IMR-90 (cell line): ENCODE measurements at regions not wholly inside any gene's neighbourhood (a gene's known extent, or its start where the extent isn't known, plus 50 kb on each side); places are given as distances from the start of the nearest gene placed in this dataset.
A peak's percentile ranks its signal among the peaks of the same experiment; 100 is the strongest.

Experiments
- ATAC-seq: fragments of 200-7000 bp; cut with Tn5 transposase; 2 replicates; pipeline ENCODE4 v1.9.1; 2020; ENCODE audit warnings: low read depth, mild to moderate bottlenecking, moderate library complexity
- BruUV-seq: library from RNA; stranded (reverse); fragments of 400-500 nt; replicated peaks from 2 replicates; lab custom pipeline; 2021; lab: Mats Ljungman, UMichigan
- CTCF ChIA-PET: fragments of 300-600 bp; formaldehyde crosslinking; extraction: SDS; loops from one replicate; lab custom pipeline; 2021; ENCODE audit warnings: antibody characterized with exemption; lab: Yijun Ruan, JAX
- POLR2A ChIA-PET: fragments of 300-600 bp; sonication (Branson Sonifier 250); formaldehyde crosslinking; loops from one replicate; lab custom pipeline; 2022; ENCODE audit warnings: antibody characterized with exemption; ENCODE audit not compliant: unreplicated experiment; lab: Charles Lee
- DNase-seq: peaks from one replicate; pipeline ENCODE4 v3.0.0; 2013
- H2AFZ ChIP-seq: replicated peaks from 2 replicates; pipeline ENCODE3; 2013; ENCODE audit warnings: low read length, mild to moderate bottlenecking; ENCODE audit not compliant: poor library complexity
- H2AK5ac ChIP-seq: 2 replicates; pipeline ENCODE4 v1.6.1; 2013; ENCODE audit warnings: low read depth, low read length, inconsistent platforms
- H2AK9ac ChIP-seq: replicated peaks from 2 replicates; pipeline ENCODE3; 2013; ENCODE audit warnings: mild to moderate bottlenecking, low read depth, low read length, moderate library complexity; ENCODE audit not compliant: poor library complexity
- H2BK120ac ChIP-seq: 2 replicates; pipeline ENCODE4 v1.6.1; 2013; ENCODE audit warnings: low read depth, low read length, inconsistent platforms
- H2BK15ac ChIP-seq: 3 replicates; pipeline ENCODE4 v1.6.1; 2013; ENCODE audit warnings: low read depth, low read length, inconsistent platforms
- H2BK20ac ChIP-seq: 2 replicates; pipeline ENCODE4 v1.6.1; 2013; ENCODE audit warnings: low read depth, mild to moderate bottlenecking, inconsistent platforms, low read length, moderate library complexity
- H2BK5ac ChIP-seq: 2 replicates; pipeline ENCODE4 v1.6.1; 2013; ENCODE audit warnings: mild to moderate bottlenecking, low read depth, low read length, inconsistent platforms; ENCODE audit not compliant: poor library complexity, severe bottlenecking
- H3K14ac ChIP-seq: replicated peaks from 2 replicates; pipeline ENCODE4 v1.6.1; 2013; ENCODE audit warnings: low read depth, low read length, inconsistent platforms
- H3K18ac ChIP-seq: 2 replicates; pipeline ENCODE4 v1.6.1; 2013; ENCODE audit warnings: low read depth, low read length, control low read depth
- H3K23ac ChIP-seq: 2 replicates; pipeline ENCODE4 v1.6.1; 2013; ENCODE audit warnings: low read depth, low read length, inconsistent platforms
- H3K27ac ChIP-seq: 2 replicates; pipeline ENCODE4 v1.5.1; 2013; ENCODE audit warnings: mild to moderate bottlenecking, control low read depth, low read length; ENCODE audit not compliant: insufficient read depth
- H3K27me3 ChIP-seq: 2 replicates; pipeline ENCODE4 v1.6.1; 2013; ENCODE audit warnings: low read length; ENCODE audit not compliant: control insufficient read depth, insufficient read depth
- H3K36me3 ChIP-seq: 2 replicates; pipeline ENCODE4 v1.6.1; 2013; ENCODE audit warnings: low read length, mixed read lengths; ENCODE audit not compliant: control insufficient read depth, insufficient read depth
- H3K4ac ChIP-seq: 2 replicates; pipeline ENCODE4 v1.6.1; 2013; ENCODE audit warnings: low read depth, low read length, inconsistent platforms
- H3K4me1 ChIP-seq: 2 replicates; pipeline ENCODE4 v1.6.1; 2013; ENCODE audit warnings: low read length, mixed read lengths; ENCODE audit not compliant: control insufficient read depth, insufficient read depth
- H3K4me2 ChIP-seq: 2 replicates; pipeline ENCODE4 v1.6.1; 2013; ENCODE audit warnings: low read depth, mild to moderate bottlenecking, control low read depth, low read length, moderate library complexity
- H3K4me3 ChIP-seq: 2 replicates; pipeline ENCODE4 v1.5.1; 2013; ENCODE audit warnings: low read depth, mild to moderate bottlenecking, control low read depth, low read length, moderate library complexity; ENCODE audit not compliant: insufficient read depth
- H3K56ac ChIP-seq: 2 replicates; pipeline ENCODE4 v1.6.1; 2013; ENCODE audit warnings: low read length, inconsistent platforms; ENCODE audit not compliant: insufficient read depth; ENCODE audit errors: extremely low read depth
- H3K79me1 ChIP-seq, 2 experiments: 2 replicates each; pipeline ENCODE4 v1.6.1; 2013; ENCODE audit warnings: low read length in 2 of 2, inconsistent platforms in 1 of 2, low read depth in 1 of 2
- H3K9ac ChIP-seq: 2 replicates; pipeline ENCODE4 v1.6.1; 2013; ENCODE audit warnings: low read depth, low read length, control low read depth
- H3K9me1 ChIP-seq: 2 replicates; pipeline ENCODE4 v1.6.1; 2013; ENCODE audit warnings: low read length, inconsistent platforms; ENCODE audit not compliant: insufficient read depth
- H3K9me3 ChIP-seq: 2 replicates; pipeline ENCODE4 v1.6.1; 2013; ENCODE audit warnings: low read length; ENCODE audit not compliant: control insufficient read depth, insufficient read depth
- H4K20me1 ChIP-seq: 2 replicates; pipeline ENCODE4 v1.6.1; 2013; ENCODE audit warnings: low read length, inconsistent platforms; ENCODE audit not compliant: insufficient read depth
- H4K5ac ChIP-seq: 2 replicates; pipeline ENCODE4 v1.6.1; 2013; ENCODE audit warnings: mild to moderate bottlenecking, low read depth, low read length, control low read depth
- H4K8ac ChIP-seq, 2 experiments: 2 replicates each; pipeline ENCODE4 v1.6.1; 2013; ENCODE audit warnings: low read depth in 2 of 2, low read length in 2 of 2, control low read depth in 1 of 2, inconsistent platforms in 1 of 2
- H4K91ac ChIP-seq: 2 replicates; pipeline ENCODE4 v1.6.1; 2013; ENCODE audit warnings: low read depth, low read length, inconsistent platforms; ENCODE audit not compliant: insufficient read depth
- BHLHE40 ChIP-seq: fragments of 150-350 bp; IDR thresholded peaks from 2 replicates; pipeline ENCODE4 v1.6.1; 2016; ENCODE audit warnings: mild to moderate bottlenecking, low read depth, low read length
- CHD1 ChIP-seq: IDR thresholded peaks from 2 replicates; pipeline ENCODE4 v1.6.1; 2012; ENCODE audit warnings: low read depth, low read length, improper control_type of control experiment
- CTCF ChIP-seq: conservative IDR thresholded peaks from 2 replicates; pipeline ENCODE4 v1.5.1; 2012; ENCODE audit warnings: mild to moderate bottlenecking, low read depth, low read length, improper control_type of control experiment
- FOS ChIP-seq: fragments of 150-350 bp; IDR thresholded peaks from 2 replicates; pipeline ENCODE4 v1.6.1; 2016; ENCODE audit warnings: low read depth, low read length
- MAFK ChIP-seq: IDR thresholded peaks from 2 replicates; pipeline ENCODE4 v1.6.1; 2012; ENCODE audit warnings: low read depth, low read length, improper control_type of control experiment
- POLR2A ChIP-seq: IDR thresholded peaks from 2 replicates; pipeline ENCODE4 v1.6.1; 2012; ENCODE audit warnings: mild to moderate bottlenecking, low read depth, low read length
- RAD21 ChIP-seq: IDR thresholded peaks from 2 replicates; pipeline ENCODE4 v1.6.1; 2012; ENCODE audit warnings: low read length, improper control_type of control experiment
- SMC3 ChIP-seq: fragments of 150-350 bp; IDR thresholded peaks from 2 replicates; pipeline ENCODE4 v1.6.1; 2016; ENCODE audit warnings: low read depth, mild to moderate bottlenecking, antibody characterized with exemption, low read length, moderate library complexity
- USF2 ChIP-seq: fragments of 150-350 bp; IDR thresholded peaks from 2 replicates; pipeline ENCODE4 v1.6.1; 2017; ENCODE audit warnings: mild to moderate bottlenecking, antibody characterized with exemption, low read length, low read depth
- WGBS, 2 experiments: methylation state at CpG; one replicate each; pipeline versions ENCODE4 v1.1.5 to v1.1.7; 2013; ENCODE audit warnings: missing lambda C conversion rate in 2 of 2; ENCODE audit not compliant: insufficient read length in 1 of 2; ENCODE audit errors: extremely low coverage in 2 of 2; 5-methylcytosine and 5-hydroxymethylcytosine counted together
- dilution Hi-C: fragments of 300-500 bp; cut with HindIII; formaldehyde crosslinking; loops from one replicate; pipeline ENCODE4 v1.14.3; 2018; ENCODE audit warnings: low sequenced_read_pairs; ENCODE audit not compliant: unreplicated experiment
- in situ Hi-C: fragments of 300-500 bp; cut with MboI; formaldehyde crosslinking; loops from 3 replicates; pipeline ENCODE4 v1.14.3; 2019; ENCODE audit warnings: low sequenced_read_pairs, inconsistent platforms, mixed read lengths
- intact Hi-C: fragments of 100-400 bp; cut with micrococcal nuclease; formaldehyde crosslinking; loops from 2 replicates; pipeline ENCODE4 v1.10.0; 2022

- Histone ChIP-seq H2AK5ac (no peak overlapping the region), H3K56ac (no peak overlapping the region), H2BK5ac (no peak overlapping the region), H4K5ac (no peak overlapping the region), H3K23ac (no peak overlapping the region), H3K14ac (no peak overlapping the region), H4K20me1 (no peaks in the 10 kb centered on the region), H4K91ac (no peak overlapping the region), H3K79me1 (no peaks in the 10 kb centered on the region), H3K4me3 (no peak overlapping the region), H2BK15ac (no peak overlapping the region), H3K4me1 (no peaks in the 10 kb centered on the region), H3K27me3 (no peaks in the 10 kb centered on the region), H3K4ac (no peak overlapping the region), H3K9me3 (no peaks in the 10 kb centered on the region), H2BK20ac (no peak overlapping the region), H3K9ac (no peak overlapping the region), H2AFZ (no peak overlapping the region), H3K27ac (no peak overlapping the region), H2BK120ac (no peak overlapping the region), H3K4me2 (no peak overlapping the region), H4K8ac (no peak overlapping the region), H3K18ac (no peak overlapping the region), H3K9me1 (no peaks in the 10 kb centered on the region), H3K36me3 (no peaks in the 10 kb centered on the region), H2AK9ac (no peak overlapping the region)
- intact Hi-C loops (loop anchor here (1.0 kb wide), 2 partner anchors 32 to 39 kb away; no protein-coding TSS in a partner anchor), dilution Hi-C loops (no loop called here), in situ Hi-C loops (no loop called here)
- ATAC-seq = peak; percentile 96
- ChIA-PET POLR2A (no interaction called here), CTCF (interaction anchor here (0.6 to 2.9 kb wide), 16 partner anchors 8 to 175 kb away, joined by 3 to 31 read pairs (median 4); no protein-coding TSS in a partner anchor)
- no TSS peak for BruUV-seq
- no CpG with 5 or more reads among the region's 4 CpGs for WGBS, 2 experiments
- TF ChIP-seq POLR2A (no peak), RAD21 (peak; percentile 73), FOS (no peak), CHD1 (no peak), USF2 (no peak), SMC3 (peak; percentile 29; the same call in 1 of the 2 replicates), BHLHE40 (no peak), MAFK (no peak), CTCF (peak; percentile 76)
- peak; percentile 25 for DNase-seq
Observed at GRCh38 chr7:12458520-12459131, 55.0 kb upstream of the VWDE start.
